Peyer's patch (tissue), 4 donors: ENCODE measurements at regions not wholly inside any gene's neighbourhood (a gene's known extent, or its start where the extent isn't known, plus 50 kb on each side); places are given as distances from the start of the nearest gene placed in this dataset.

Experiments used
- DNase-seq, 3 donors: peaks; one replicate each; pipeline ENCODE4 v3.0.0-alpha.2; 2017 to 2019
- H3K27ac ChIP-seq, 4 donors: fragments of 200-600 bp; sonication (generic); one replicate each; pipeline ENCODE4 v1.5.1; 2016 to 2019
- H3K27me3 ChIP-seq, 2 donors: fragments of 200-600 bp; sonication (generic); one replicate each; pipeline ENCODE4 v1.5.1; 2019
- H3K36me3 ChIP-seq, 3 donors: fragments of 200-600 bp; sonication (generic); one replicate each; pipeline ENCODE4 v1.5.1; 2016 to 2019
- H3K4me1 ChIP-seq, 4 donors: fragments of 200-600 bp; sonication (generic); one replicate each; pipeline ENCODE4 v1.5.1; 2016 to 2019
- H3K4me3 ChIP-seq, 4 donors: fragments of 200-600 bp; sonication (generic); 1 replicate in 3 of 4; 2 replicates in 1 of 4; pipeline ENCODE4 v1.5.1; 2016 to 2019; ENCODE audit warnings: mild to moderate bottlenecking in 1 of 4
- H3K9me3 ChIP-seq, 4 donors: fragments of 200-600 bp; sonication (generic); one replicate each; pipeline ENCODE4 v1.5.1; 2016 to 2019; ENCODE audit warnings: mild to moderate bottlenecking in 1 of 4
- POLR2A ChIP-seq, 2 donors: fragments of 450-650 bp; IDR thresholded peaks; one replicate each; pipeline ENCODE4 v1.5.1; 2017; ENCODE audit warnings: antibody characterized with exemption in 2 of 2, mild to moderate bottlenecking in 2 of 2, moderate library complexity in 2 of 2
- TF ChIP-seq, protein P1 (sequence below), 6 experiments: fragments of 450-650 bp in 4 of 6; fragments of 200-600 bp in 2 of 6; sonication (generic) in 1 of 6; IDR thresholded peaks; one replicate each; pipeline ENCODE4 v1.5.1; 2017 to 2019; ENCODE audit warnings: antibody characterized with exemption in 6 of 6, mild to moderate bottlenecking in 3 of 6, moderate library complexity in 1 of 6

DNA sequence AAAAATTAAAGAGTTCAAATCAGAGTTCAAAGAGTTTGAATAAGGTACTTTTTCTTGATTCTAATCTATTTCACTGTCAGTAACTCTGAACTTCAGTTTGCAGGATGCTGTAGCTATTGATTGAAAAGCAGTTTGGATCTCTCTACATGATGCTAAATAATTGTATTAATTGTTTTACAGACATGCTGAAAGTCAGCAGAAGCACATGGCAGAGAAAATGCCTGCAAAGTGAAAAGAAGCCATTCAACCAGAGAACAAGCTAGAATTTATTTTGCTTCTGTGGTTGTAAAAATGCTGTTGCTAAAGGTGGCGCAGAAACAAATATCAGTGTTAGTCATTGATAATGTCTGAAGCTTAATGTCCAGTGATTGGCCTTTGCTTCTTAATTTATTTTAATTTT, 92.1 kb upstream of the IL12A start:
- Histone ChIP-seq H3K27ac (no peak overlapping the region), H3K4me3 (no peak overlapping the region), H3K4me1 (peaks cover 0 to 5% (median 0%) of the 10 kb centered on the region in 4 donors), H3K36me3 (no peaks in the 10 kb centered on the region), H3K9me3 (no peaks in the 10 kb centered on the region), H3K27me3 (no peaks in the 10 kb centered on the region)
- no peak for TF ChIP-seq POLR2A (IDR thresholded peaks at IDR 0.05)
- TF ChIP-seq, protein P1, sequence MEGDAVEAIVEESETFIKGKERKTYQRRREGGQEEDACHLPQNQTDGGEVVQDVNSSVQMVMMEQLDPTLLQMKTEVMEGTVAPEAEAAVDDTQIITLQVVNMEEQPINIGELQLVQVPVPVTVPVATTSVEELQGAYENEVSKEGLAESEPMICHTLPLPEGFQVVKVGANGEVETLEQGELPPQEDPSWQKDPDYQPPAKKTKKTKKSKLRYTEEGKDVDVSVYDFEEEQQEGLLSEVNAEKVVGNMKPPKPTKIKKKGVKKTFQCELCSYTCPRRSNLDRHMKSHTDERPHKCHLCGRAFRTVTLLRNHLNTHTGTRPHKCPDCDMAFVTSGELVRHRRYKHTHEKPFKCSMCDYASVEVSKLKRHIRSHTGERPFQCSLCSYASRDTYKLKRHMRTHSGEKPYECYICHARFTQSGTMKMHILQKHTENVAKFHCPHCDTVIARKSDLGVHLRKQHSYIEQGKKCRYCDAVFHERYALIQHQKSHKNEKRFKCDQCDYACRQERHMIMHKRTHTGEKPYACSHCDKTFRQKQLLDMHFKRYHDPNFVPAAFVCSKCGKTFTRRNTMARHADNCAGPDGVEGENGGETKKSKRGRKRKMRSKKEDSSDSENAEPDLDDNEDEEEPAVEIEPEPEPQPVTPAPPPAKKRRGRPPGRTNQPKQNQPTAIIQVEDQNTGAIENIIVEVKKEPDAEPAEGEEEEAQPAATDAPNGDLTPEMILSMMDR (IDR thresholded peaks at IDR 0.05) = no peak
- DNase-seq = no peak

DNA sequence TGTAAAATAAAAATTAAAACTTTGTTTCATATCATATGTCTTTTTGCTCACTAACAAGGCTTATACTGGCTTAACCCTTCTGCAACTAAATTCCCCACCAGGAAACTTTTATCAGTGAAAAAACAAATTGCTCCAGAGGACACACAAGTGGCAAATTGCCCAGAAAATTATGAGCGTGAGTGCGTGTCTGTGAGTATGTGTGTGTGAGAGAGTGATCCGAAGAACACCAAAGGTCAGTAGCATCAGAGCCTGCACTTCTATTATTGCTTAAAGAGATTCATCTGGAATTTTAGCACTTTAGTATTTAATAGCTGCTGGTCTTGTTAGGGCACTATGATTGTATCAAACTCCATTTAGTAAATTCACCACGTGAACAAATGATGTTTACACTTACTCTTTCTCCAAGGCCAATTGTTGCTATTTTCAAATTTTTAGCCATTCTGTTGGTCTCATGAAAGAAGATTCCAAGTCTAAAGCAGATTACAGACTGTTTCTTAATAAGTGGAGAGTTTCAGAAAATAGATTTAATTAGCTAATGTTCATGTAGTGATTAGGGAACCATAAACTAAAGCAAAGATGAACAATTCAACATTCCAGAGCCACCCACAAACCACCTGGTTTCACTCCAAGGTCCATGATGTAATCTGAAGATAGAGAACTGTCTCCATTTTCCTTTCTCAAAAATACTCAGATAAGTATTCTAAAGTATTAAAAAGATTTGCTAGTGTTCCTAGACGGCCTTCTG, 91.1 kb upstream of the IL12A start:
- no peaks in the 10 kb centered on the region for H3K9me3 ChIP-seq
- no peak for DNase-seq
- peaks cover 0 to 5% (median 0%) of the 10 kb centered on the region in 4 donors for H3K4me1 ChIP-seq
- no peaks in the 10 kb centered on the region for H3K27me3 ChIP-seq
- no peak overlapping the region for H3K4me3 ChIP-seq
- H3K27ac ChIP-seq = no peak overlapping the region
- no peaks in the 10 kb centered on the region for H3K36me3 ChIP-seq
- TF ChIP-seq, protein P1 (IDR thresholded peaks at IDR 0.05) = no peak
- no peak for TF ChIP-seq POLR2A (IDR thresholded peaks at IDR 0.05)

DNA sequence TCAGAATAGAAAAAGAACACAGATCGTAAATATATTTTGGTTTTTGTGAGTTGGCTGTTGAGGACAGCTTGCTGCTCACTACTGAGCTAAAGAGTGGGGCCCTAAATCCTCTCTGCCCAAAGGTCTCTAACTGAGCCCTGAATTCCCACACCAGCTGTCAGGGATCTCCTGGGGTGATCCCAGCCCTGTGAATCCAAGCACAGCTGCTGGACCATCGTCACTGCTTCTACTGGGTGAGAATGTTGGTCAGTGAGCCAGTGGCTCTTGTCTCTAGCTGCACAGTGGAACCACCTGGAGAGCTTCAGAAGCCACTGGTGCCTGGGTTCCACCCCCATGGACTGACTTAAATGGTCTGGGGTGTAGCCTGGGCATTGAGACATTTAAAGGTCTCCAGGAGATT, 90.5 kb upstream of the IL12A start:
- Histone ChIP-seq H3K4me1 (peaks cover 0 to 5% (median 0%) of the 10 kb centered on the region in 4 donors), H3K4me3 (no peak overlapping the region), H3K36me3 (no peaks in the 10 kb centered on the region), H3K27ac (no peak overlapping the region), H3K27me3 (no peaks in the 10 kb centered on the region), H3K9me3 (no peaks in the 10 kb centered on the region)
- no peak for DNase-seq
- TF ChIP-seq, protein P1 (IDR thresholded peaks at IDR 0.05) = no peak

DNA sequence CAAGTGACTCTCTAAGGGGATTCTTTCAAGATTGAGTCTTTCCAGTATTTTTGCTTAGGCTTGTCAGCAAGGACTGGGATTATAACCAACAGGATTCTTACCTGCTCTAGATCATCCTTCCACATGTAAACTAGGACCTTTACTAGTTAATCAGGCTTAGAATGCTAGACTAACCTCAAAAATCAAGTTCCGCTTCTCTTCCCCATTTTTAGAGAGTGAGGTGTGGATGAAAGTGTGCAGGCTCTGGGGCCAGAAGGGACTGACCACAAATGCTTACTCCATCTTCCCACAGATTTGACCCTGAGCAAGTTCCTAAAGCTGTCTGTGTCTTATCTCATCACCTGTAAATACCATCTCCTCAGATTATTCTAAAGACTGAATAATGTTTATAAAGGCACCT, 89.5 kb upstream of the IL12A start:
- no peak for DNase-seq
- Histone ChIP-seq H3K36me3 (no peaks in the 10 kb centered on the region), H3K27me3 (no peaks in the 10 kb centered on the region), H3K4me1 (peaks cover 0 to 5% (median 0%) of the 10 kb centered on the region in 4 donors), H3K27ac (no peak overlapping the region), H3K4me3 (no peak overlapping the region), H3K9me3 (no peaks in the 10 kb centered on the region)
- TF ChIP-seq, protein P1 (IDR thresholded peaks at IDR 0.05) = no peak
- no peak for TF ChIP-seq POLR2A (IDR thresholded peaks at IDR 0.05)

DNA sequence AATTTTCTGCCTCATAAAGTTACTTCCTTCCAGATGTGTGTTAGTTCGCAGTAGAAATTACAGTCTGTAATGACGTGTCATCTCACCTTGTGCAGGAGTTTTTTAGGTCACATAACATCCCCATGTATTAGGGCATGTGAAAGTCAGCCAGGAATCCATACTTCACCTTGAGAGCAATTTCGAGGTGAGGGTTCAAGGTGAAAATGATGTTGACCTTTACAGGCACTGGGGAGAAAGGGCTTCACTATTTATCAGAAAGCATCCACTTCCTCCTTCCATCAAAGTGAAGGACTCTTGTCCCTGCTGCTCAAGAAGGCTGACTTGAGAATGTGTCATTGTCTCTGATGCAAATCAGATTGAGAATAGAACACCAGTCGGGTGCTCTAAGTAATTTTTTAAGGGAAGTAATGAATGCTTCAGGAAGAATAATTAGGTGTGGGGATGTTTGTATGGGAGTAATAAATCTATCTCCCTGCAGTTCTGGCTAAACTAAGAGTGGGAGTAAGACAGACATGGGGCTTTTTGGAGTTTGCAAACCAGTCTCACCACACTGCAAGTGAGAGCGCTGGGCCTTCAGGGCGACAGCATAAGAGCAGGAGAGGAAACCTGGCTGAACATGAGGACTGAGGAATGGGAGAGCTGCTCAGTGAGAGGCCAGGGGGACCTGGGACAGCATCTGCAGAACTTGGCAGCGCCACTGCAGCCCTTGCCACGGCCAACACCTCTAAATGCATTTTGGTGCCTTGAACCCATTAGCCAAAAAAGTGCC, 85.9 kb upstream of the IL12A start:
- DNase-seq = no peak
- Histone ChIP-seq H3K4me3 (no peak overlapping the region), H3K36me3 (no peaks in the 10 kb centered on the region), H3K27me3 (no peaks in the 10 kb centered on the region), H3K9me3 (no peaks in the 10 kb centered on the region), H3K4me1 (no peaks in the 10 kb centered on the region), H3K27ac (no peak overlapping the region)
- TF ChIP-seq, protein P1 (IDR thresholded peaks at IDR 0.05) = no peak
- TF ChIP-seq POLR2A (IDR thresholded peaks at IDR 0.05) = no peak
